WTC11 (cell line): ENCODE measurements at regions not wholly inside any gene's neighbourhood (a gene's known extent, or its start where the extent isn't known, plus 50 kb on each side); places are given as distances from the start of the nearest gene placed in this dataset.
"Not testable (repeated sequence)": the region's sequence is repeated elsewhere in the genome, so short reads cannot be mapped to it uniquely, and the experiment has no call there.

Experiments used
- ATAC-seq: fragments of 200-7000 bp; cut with Tn5 transposase; 2 replicates; pipeline ENCODE4 v1.10.0; 2021; ENCODE audit warnings: mild to moderate bottlenecking, moderate library complexity
- CTCF ChIA-PET: fragments of 300-600 bp; sonication (Branson Sonifier 250); formaldehyde crosslinking; loops from one replicate; lab custom pipeline; 2021; ENCODE audit warnings: antibody characterized with exemption; lab: Charles Lee
- POLR2A ChIA-PET: fragments of 350-600 bp; sonication (Branson Sonifier 250); formaldehyde crosslinking; loops from one replicate; lab custom pipeline; 2021; ENCODE audit warnings: antibody characterized with exemption; lab: Charles Lee
- DNase-seq: peaks from one replicate; pipeline ENCODE4 v3.0.0; 2021; ENCODE audit warnings: low spot score
- H3K27ac Mint-ChIP-seq: 2 replicates; pipeline ENCODE4 v1.8.0; 2021; ENCODE audit warnings: mixed read lengths
- H3K27me3 Mint-ChIP-seq: 2 replicates; pipeline ENCODE4 v1.8.0; 2021; ENCODE audit warnings: low read depth, mild to moderate bottlenecking, moderate library complexity, mixed read lengths
- H3K36me3 Mint-ChIP-seq: 2 replicates; pipeline ENCODE4 v1.8.0; 2021; ENCODE audit warnings: mixed read lengths
- H3K4me1 Mint-ChIP-seq: 2 replicates; pipeline ENCODE4 v1.8.0; 2022; ENCODE audit warnings: mixed read lengths
- H3K4me3 Mint-ChIP-seq: 2 replicates; pipeline ENCODE4 v1.8.0; 2021; ENCODE audit warnings: mild to moderate bottlenecking, moderate library complexity, mixed read lengths
- H3K9me3 Mint-ChIP-seq: 2 replicates; pipeline ENCODE4 v1.8.0; 2021; ENCODE audit warnings: mixed read lengths
- ELF4 ChIP-seq: sonication (generic); formaldehyde crosslinking; IDR thresholded peaks from 2 replicates; pipeline ENCODE4 v1.8.1; 2022; ENCODE audit warnings: low read depth, mild to moderate bottlenecking, moderate library complexity, missing genetic modification reagents
- EMX1 ChIP-seq: fragments of 250-450 bp; sonication (Bioruptor Pico); IDR thresholded peaks from 2 replicates; pipeline ENCODE4 v1.8.0; 2021; ENCODE audit warnings: mild to moderate bottlenecking
- FOXK1 ChIP-seq: sonication (generic); formaldehyde crosslinking; IDR thresholded peaks from 2 replicates; pipeline ENCODE4 v1.8.0; 2022; ENCODE audit warnings: mild to moderate bottlenecking, moderate library complexity, missing genetic modification reagents
- HMGA2 ChIP-seq: fragments of 250-450 bp; sonication (Bioruptor Pico); IDR thresholded peaks from 2 replicates; pipeline ENCODE4 v1.4.0; 2021; ENCODE audit warnings: mild to moderate bottlenecking, moderate library complexity
- MLX ChIP-seq: sonication (generic); formaldehyde crosslinking; IDR thresholded peaks from 2 replicates; pipeline ENCODE4 v1.8.1; 2023; ENCODE audit warnings: mild to moderate bottlenecking, missing genetic modification reagents, moderate library complexity
- OVOL2 ChIP-seq: fragments of 250-450 bp; sonication (Bioruptor Pico); IDR thresholded peaks from 2 replicates; pipeline ENCODE4 v1.9.0; 2021; ENCODE audit warnings: mild to moderate bottlenecking, borderline replicate concordance
- SP1 ChIP-seq: sonication (generic); formaldehyde crosslinking; conservative IDR thresholded peaks from 2 replicates; pipeline ENCODE4 v1.8.1; 2022; ENCODE audit warnings: missing genetic modification reagents
- USF1 ChIP-seq: sonication (generic); formaldehyde crosslinking; IDR thresholded peaks from 2 replicates; pipeline ENCODE4 v1.8.0; 2022; ENCODE audit warnings: mild to moderate bottlenecking, missing genetic modification reagents
- USF2 ChIP-seq: sonication (generic); formaldehyde crosslinking; IDR thresholded peaks from 2 replicates; pipeline ENCODE4 v1.8.1; 2023; ENCODE audit warnings: mild to moderate bottlenecking, missing genetic modification reagents, moderate library complexity
- ZNF281 ChIP-seq: sonication (generic); formaldehyde crosslinking; IDR thresholded peaks from 2 replicates; pipeline ENCODE4 v1.8.0; 2023; ENCODE audit warnings: mild to moderate bottlenecking, missing genetic modification reagents
- ZNF671 ChIP-seq: fragments of 250-450 bp; sonication (Bioruptor Pico); IDR thresholded peaks from 2 replicates; pipeline ENCODE4 v1.8.0; 2021; ENCODE audit warnings: mild to moderate bottlenecking
- TF ChIP-seq, protein P1 (sequence below): sonication (generic); formaldehyde crosslinking; conservative IDR thresholded peaks from 2 replicates; pipeline ENCODE4 v1.8.1; 2023; ENCODE audit warnings: mild to moderate bottlenecking, low read depth, missing genetic modification reagents, moderate library complexity
- TF ChIP-seq, protein P2 (sequence below): fragments of 250-450 bp; sonication (Bioruptor Pico); IDR thresholded peaks from 2 replicates; pipeline ENCODE4 v1.9.0; 2021; ENCODE audit warnings: mild to moderate bottlenecking, borderline replicate concordance

GRCh38 chr14:65991104-65991503, 495.1 kb upstream of the CCDC196 start (continued):
- TF ChIP-seq ZNF281 (no peak), FOXK1 (no peak), ZNF671 (CRISPR knock-in tag) (no peak), ELF4 (CRISPR knock-in tag) (no peak), OVOL2 (no peak)
- TF ChIP-seq, protein P1, sequence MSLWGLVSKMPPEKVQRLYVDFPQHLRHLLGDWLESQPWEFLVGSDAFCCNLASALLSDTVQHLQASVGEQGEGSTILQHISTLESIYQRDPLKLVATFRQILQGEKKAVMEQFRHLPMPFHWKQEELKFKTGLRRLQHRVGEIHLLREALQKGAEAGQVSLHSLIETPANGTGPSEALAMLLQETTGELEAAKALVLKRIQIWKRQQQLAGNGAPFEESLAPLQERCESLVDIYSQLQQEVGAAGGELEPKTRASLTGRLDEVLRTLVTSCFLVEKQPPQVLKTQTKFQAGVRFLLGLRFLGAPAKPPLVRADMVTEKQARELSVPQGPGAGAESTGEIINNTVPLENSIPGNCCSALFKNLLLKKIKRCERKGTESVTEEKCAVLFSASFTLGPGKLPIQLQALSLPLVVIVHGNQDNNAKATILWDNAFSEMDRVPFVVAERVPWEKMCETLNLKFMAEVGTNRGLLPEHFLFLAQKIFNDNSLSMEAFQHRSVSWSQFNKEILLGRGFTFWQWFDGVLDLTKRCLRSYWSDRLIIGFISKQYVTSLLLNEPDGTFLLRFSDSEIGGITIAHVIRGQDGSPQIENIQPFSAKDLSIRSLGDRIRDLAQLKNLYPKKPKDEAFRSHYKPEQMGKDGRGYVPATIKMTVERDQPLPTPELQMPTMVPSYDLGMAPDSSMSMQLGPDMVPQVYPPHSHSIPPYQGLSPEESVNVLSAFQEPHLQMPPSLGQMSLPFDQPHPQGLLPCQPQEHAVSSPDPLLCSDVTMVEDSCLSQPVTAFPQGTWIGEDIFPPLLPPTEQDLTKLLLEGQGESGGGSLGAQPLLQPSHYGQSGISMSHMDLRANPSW, result no peak

DNA sequence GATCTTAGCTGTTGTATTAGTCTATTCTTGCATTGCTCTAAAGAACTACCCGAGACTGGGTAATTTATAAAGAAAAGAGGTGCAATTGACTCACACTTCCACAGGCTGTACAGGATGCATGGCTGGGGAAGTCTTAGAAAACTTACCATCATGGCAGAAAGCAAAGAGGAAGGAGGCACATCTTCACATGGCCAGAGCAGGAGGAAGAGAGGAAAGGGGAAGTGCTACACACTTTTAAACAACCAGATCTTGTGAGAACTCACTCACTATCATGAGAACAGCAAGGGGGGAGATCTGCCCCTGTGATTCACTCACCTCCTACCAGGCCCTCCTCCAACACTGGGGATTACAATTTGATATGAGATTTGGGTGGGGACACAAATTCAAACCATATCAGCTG, 494.2 kb upstream of the CCDC196 start:
- ATAC-seq, H3K4me3 Mint-ChIP-seq, H3K27me3 Mint-ChIP-seq, H3K27ac Mint-ChIP-seq, CTCF ChIA-PET, DNase-seq, POLR2A ChIA-PET: not testable (repeated sequence)
- H3K9me3 Mint-ChIP-seq, result peaks cover 21% of the 10 kb centered on the region
- peaks cover 10% of the 10 kb centered on the region for H3K36me3 Mint-ChIP-seq
- peaks cover 17% of the 10 kb centered on the region for H3K4me1 Mint-ChIP-seq

DNA sequence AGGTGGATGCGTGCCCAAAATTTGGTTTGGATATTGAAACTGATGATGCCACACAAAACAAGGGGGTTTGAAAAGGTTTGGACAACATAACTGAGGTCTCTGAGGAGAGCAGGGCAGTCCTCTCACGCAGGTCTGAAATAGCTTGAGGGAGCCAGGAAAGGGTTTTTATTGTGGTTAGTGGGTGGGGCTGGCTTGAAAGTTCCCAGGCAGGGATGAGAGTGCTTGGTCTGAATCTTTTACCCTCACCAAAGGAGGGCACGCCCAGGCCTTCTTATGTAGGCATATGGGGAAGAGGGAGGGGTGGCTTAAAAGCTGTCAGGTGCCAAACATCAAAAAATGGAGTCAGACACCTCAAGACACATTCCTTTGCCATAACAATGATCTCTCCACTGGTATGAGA, 493.1 kb upstream of the CCDC196 start:
- ATAC-seq (no peak), DNase-seq (no peak)
- POLR2A ChIA-PET, result no interaction called here
- CTCF ChIA-PET, result no interaction called here
- TF ChIP-seq MLX (CRISPR knock-in tag) (no peak), HMGA2 (no peak), EMX1 (CRISPR knock-in tag) (no peak)
- Mint-ChIP-seq H3K36me3 (peaks cover 18% of the 10 kb centered on the region), H3K4me1 (peaks cover 17% of the 10 kb centered on the region), H3K27me3 (no peaks in the 10 kb centered on the region), H3K9me3 (peaks cover 26% of the 10 kb centered on the region), H3K27ac (no peak overlapping the region), H3K4me3 (no peak overlapping the region)

GRCh38 chr14:65993996-65994395, 492.2 kb upstream of the CCDC196 start:
- Mint-ChIP-seq H3K4me1 (peaks cover 17% of the 10 kb centered on the region), H3K36me3 (peaks cover 26% of the 10 kb centered on the region), H3K27me3 (no peaks in the 10 kb centered on the region), H3K9me3 (peaks cover 34% of the 10 kb centered on the region), H3K4me3 (no peak overlapping the region), H3K27ac (no peak overlapping the region)
- no peak for DNase-seq
- POLR2A ChIA-PET, result no interaction called here
- no peak for TF ChIP-seq SP1 (CRISPR knock-in tag)
- no peak for TF ChIP-seq USF2 (CRISPR knock-in tag)
- peak; percentile 38 for ATAC-seq
- CTCF ChIA-PET, result interaction anchor here (0.8 to 1.2 kb wide), 2 partner anchors 8 to 170 kb away, joined by 3 to 4 read pairs; no protein-coding TSS in a partner anchor

DNA sequence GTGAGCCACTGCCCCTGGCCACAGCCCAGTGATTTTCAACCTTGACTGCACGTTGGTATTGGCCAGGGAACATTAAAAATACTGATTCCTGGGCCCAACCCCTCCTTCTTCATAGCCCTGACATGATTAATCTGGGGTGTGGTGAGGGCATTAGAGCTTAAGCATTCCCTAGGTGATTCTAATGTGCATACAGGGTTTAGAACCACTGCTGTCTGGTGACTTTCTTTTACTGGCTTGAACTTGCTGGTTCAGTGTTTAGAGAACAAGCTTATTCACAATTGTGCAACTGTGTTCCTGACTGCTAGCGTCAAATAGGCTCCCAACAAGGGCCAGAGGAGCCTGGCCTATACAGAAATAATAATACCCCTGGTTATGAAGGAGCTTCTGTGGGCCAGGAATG, 488.8 kb upstream of the CCDC196 start:
- ChIA-PET POLR2A (no interaction called here), CTCF (interaction anchor here (0.7 kb wide), 1 partner anchor 1361 kb away, joined by 3 read pairs; no protein-coding TSS in a partner anchor)
- no peak for DNase-seq
- Mint-ChIP-seq H3K27me3 (peaks cover 6% of the 10 kb centered on the region; the same call in 1 of the 2 replicates), H3K36me3 (peaks cover 57% of the 10 kb centered on the region), H3K4me3 (no peak overlapping the region), H3K4me1 (peaks cover 18% of the 10 kb centered on the region), H3K9me3 (peaks cover 68% of the 10 kb centered on the region), H3K27ac (no peak overlapping the region)
- no peak for ATAC-seq
- TF ChIP-seq USF1 (CRISPR knock-in tag) (no peak), EMX1 (CRISPR knock-in tag) (no peak)
- TF ChIP-seq, protein P2, sequence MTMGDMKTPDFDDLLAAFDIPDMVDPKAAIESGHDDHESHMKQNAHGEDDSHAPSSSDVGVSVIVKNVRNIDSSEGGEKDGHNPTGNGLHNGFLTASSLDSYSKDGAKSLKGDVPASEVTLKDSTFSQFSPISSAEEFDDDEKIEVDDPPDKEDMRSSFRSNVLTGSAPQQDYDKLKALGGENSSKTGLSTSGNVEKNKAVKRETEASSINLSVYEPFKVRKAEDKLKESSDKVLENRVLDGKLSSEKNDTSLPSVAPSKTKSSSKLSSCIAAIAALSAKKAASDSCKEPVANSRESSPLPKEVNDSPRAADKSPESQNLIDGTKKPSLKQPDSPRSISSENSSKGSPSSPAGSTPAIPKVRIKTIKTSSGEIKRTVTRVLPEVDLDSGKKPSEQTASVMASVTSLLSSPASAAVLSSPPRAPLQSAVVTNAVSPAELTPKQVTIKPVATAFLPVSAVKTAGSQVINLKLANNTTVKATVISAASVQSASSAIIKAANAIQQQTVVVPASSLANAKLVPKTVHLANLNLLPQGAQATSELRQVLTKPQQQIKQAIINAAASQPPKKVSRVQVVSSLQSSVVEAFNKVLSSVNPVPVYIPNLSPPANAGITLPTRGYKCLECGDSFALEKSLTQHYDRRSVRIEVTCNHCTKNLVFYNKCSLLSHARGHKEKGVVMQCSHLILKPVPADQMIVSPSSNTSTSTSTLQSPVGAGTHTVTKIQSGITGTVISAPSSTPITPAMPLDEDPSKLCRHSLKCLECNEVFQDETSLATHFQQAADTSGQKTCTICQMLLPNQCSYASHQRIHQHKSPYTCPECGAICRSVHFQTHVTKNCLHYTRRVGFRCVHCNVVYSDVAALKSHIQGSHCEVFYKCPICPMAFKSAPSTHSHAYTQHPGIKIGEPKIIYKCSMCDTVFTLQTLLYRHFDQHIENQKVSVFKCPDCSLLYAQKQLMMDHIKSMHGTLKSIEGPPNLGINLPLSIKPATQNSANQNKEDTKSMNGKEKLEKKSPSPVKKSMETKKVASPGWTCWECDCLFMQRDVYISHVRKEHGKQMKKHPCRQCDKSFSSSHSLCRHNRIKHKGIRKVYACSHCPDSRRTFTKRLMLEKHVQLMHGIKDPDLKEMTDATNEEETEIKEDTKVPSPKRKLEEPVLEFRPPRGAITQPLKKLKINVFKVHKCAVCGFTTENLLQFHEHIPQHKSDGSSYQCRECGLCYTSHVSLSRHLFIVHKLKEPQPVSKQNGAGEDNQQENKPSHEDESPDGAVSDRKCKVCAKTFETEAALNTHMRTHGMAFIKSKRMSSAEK (CRISPR knock-in tag), result no peak
